Cardiac septum (tissue), 1 donor: ENCODE measurements at regions not wholly inside any gene's neighbourhood (a gene's known extent, or its start where the extent isn't known, plus 50 kb on each side); places are given as distances from the start of the nearest gene placed in this dataset.

ENCODE experiments used
- DNase-seq: peaks from one replicate; pipeline ENCODE4 v3.0.0-alpha.2; 2020; ENCODE audit warnings: low spot score
- intact Hi-C: fragments of 100-400 bp; cut with DNase I; formaldehyde crosslinking; loops from one replicate; pipeline ENCODE4 v1.14.0; 2022
- donor health status: DM: no; HTN: no; CAD: no.

- DNase-seq: no peak
- intact Hi-C loops: loop anchor here (10.0 kb wide), 2 partner anchors 266 to 506 kb away; no protein-coding TSS in a partner anchor
Observed at GRCh38 chr4:54940996-54941865, 184.2 kb downstream of the KDR start.

- DNase-seq: no peak
- intact Hi-C loops: no loop called here
Observed at GRCh38 chr4:54937501-54937900, 187.9 kb downstream of the KDR start.

- intact Hi-C loops: no loop called here
- no peak for DNase-seq
Observed at GRCh38 chr4:54933579-54933978, 191.8 kb downstream of the KDR start.

GRCh38 chr4:54930226-54930625, 195.2 kb downstream of the KDR start:
- no peak for DNase-seq
- intact Hi-C loops: no loop called here

- no peak for DNase-seq
Observed at GRCh38 chr4:54929459-54929858, 195.9 kb downstream of the KDR start.

GRCh38 chr4:54924891-54925290, 200.5 kb downstream of the KDR start:
- intact Hi-C loops: loop anchor here (5.0 kb wide), 1 partner anchor 143 kb away; no protein-coding TSS in a partner anchor
- DNase-seq: no peak

More at GRCh38 chr4:54929459-54929858, 195.9 kb downstream of the KDR start:
- intact Hi-C loops: loop anchor here (5.0 kb wide), 1 partner anchor 147 kb away; no protein-coding TSS in a partner anchor

GRCh38 chr4:54915276-54915675, 210.1 kb downstream of the KDR start:
- intact Hi-C loops: no loop called here

GRCh38 chr4:54914781-54915180, 210.6 kb downstream of the KDR start:
- DNase-seq: no peak
- intact Hi-C loops: no loop called here

More at GRCh38 chr4:54915276-54915675, 210.1 kb downstream of the KDR start:
- no peak for DNase-seq

- DNase-seq: no peak
- intact Hi-C loops: no loop called here
Observed at GRCh38 chr4:54913751-54914526, 211.5 kb downstream of the KDR start.

- intact Hi-C loops: no loop called here
- no peak for DNase-seq
Observed at GRCh38 chr4:54912155-54912554, 213.2 kb downstream of the KDR start.

- DNase-seq: no peak
- intact Hi-C loops: no loop called here
Observed at GRCh38 chr4:54909961-54910360, 215.4 kb downstream of the KDR start.

- intact Hi-C loops: no loop called here
- DNase-seq: no peak
Observed at GRCh38 chr4:54908763-54909162, 216.6 kb downstream of the KDR start.

- intact Hi-C loops: no loop called here
- no peak for DNase-seq
Observed at GRCh38 chr4:54904953-54905352, 220.4 kb downstream of the KDR start.

- no peak for DNase-seq
- intact Hi-C loops: no loop called here
Observed at GRCh38 chr4:54902976-54903375, 222.4 kb downstream of the KDR start.

- intact Hi-C loops: no loop called here
- DNase-seq: no peak
Observed at GRCh38 chr4:54902271-54902670, 223.1 kb downstream of the KDR start.

GRCh38 chr4:54901202-54901601, 224.2 kb downstream of the KDR start:
- no peak for DNase-seq
- intact Hi-C loops: no loop called here

- no peak for DNase-seq
- intact Hi-C loops: no loop called here
Observed at GRCh38 chr4:54898656-54899340, 226.6 kb downstream of the KDR start.

GRCh38 chr4:54898056-54898562, 227.3 kb downstream of the KDR start:
- DNase-seq: no peak
- intact Hi-C loops: no loop called here

GRCh38 chr4:54897590-54897989, 227.8 kb downstream of the KDR start:
- intact Hi-C loops: no loop called here
- no peak for DNase-seq

- intact Hi-C loops: no loop called here
Observed at GRCh38 chr4:54882616-54883015, 224.9 kb downstream of the KIT start.

More at GRCh38 chr4:54882616-54883015, 224.9 kb downstream of the KIT start:
- DNase-seq: no peak
